Endothelial cell of umbilical vein (primary cell): ENCODE measurements at regions not wholly inside any gene's neighbourhood (a gene's known extent, or its start where the extent isn't known, plus 50 kb on each side); places are given as distances from the start of the nearest gene placed in this dataset.

Experiments
- BruUV-seq: library from RNA; stranded (reverse); fragments of 400-500 nt; replicated peaks from 2 replicates; lab custom pipeline; 2021; lab: Mats Ljungman, UMichigan
- CTCF ChIA-PET: fragments of 300-600, 350-600 bp; sonication (Branson Sonifier 250); formaldehyde crosslinking; loops from one replicate; lab custom pipeline; 2021; ENCODE audit warnings: antibody characterized with exemption, inconsistent platforms; lab: Charles Lee
- POLR2A ChIA-PET: fragments of 300-600, 350-600 bp; sonication (Branson Sonifier 250); formaldehyde crosslinking; loops from one replicate; lab custom pipeline; 2021; ENCODE audit warnings: antibody characterized with exemption, inconsistent platforms; lab: Charles Lee
- DNase-seq: peaks from one replicate; pipeline ENCODE4 v3.0.0-alpha.2; 2011; ENCODE audit warnings: low read depth, low spot score
- FAIRE-seq: peaks from 2 replicates; lab custom pipeline; 2011; peaks lifted over from hg19 to GRCh38; lab: Jason Lieb, UNC
- H2AFZ ChIP-seq: 2 replicates; pipeline ENCODE4 v1.6.0; 2012; ENCODE audit warnings: low read depth, low read length, control low read depth, inconsistent platforms
- H3K27ac ChIP-seq: 2 replicates; pipeline ENCODE4 v1.5.1; 2011; ENCODE audit warnings: low read depth, mild to moderate bottlenecking, control low read depth, low read length, moderate library complexity; ENCODE audit not compliant: insufficient read depth
- H3K27me3 ChIP-seq, 2 experiments: 2 replicates each; pipeline versions ENCODE4 v1.6.0 to v1.6.1; 2011; ENCODE audit warnings: low read length in 2 of 2, mixed read lengths in 1 of 2; ENCODE audit not compliant: control insufficient read depth in 2 of 2, insufficient read depth in 2 of 2
- H3K36me3 ChIP-seq, 2 experiments: 2 replicates in 1 of 2; 3 replicates in 1 of 2; pipeline ENCODE4 v1.5.1; 2011; ENCODE audit warnings: low read length in 2 of 2, mild to moderate bottlenecking in 1 of 2, moderate library complexity in 1 of 2; ENCODE audit not compliant: control insufficient read depth in 2 of 2, insufficient read depth in 2 of 2; ENCODE audit errors: extremely low read depth in 1 of 2
- H3K4me1 ChIP-seq: 3 replicates; pipeline ENCODE4 v1.5.1; 2011; ENCODE audit warnings: mild to moderate bottlenecking, low read length; ENCODE audit not compliant: control insufficient read depth, insufficient read depth; ENCODE audit errors: extremely low read depth
- H3K4me2 ChIP-seq: 2 replicates; pipeline ENCODE4 v1.6.1; 2011; ENCODE audit warnings: low read length, control low read depth, mixed read lengths; ENCODE audit not compliant: insufficient read depth
- H3K4me3 ChIP-seq, 3 experiments: fragments of 200-600 bp in 1 of 3; sonication (generic), shearing (Covaris generic) in 1 of 3; replicated peaks in 1 of 3; 2 replicates each; pipeline ENCODE4 v1.5.1; 2011 to 2016; ENCODE audit warnings: control low read depth in 3 of 3, low read length in 3 of 3, mild to moderate bottlenecking in 2 of 3, inconsistent platforms in 1 of 3, low read depth in 1 of 3, moderate library complexity in 1 of 3; ENCODE audit not compliant: insufficient read depth in 1 of 3
- H3K79me2 ChIP-seq: 2 replicates; pipeline ENCODE4 v1.6.0; 2012; ENCODE audit warnings: low read length, inconsistent platforms; ENCODE audit not compliant: control insufficient read depth, insufficient read depth
- H3K9ac ChIP-seq: replicated peaks from 2 replicates; pipeline ENCODE3; 2011; ENCODE audit warnings: low read length, control low read depth; ENCODE audit not compliant: insufficient read depth; ENCODE audit errors: extremely low read depth
- H3K9me1 ChIP-seq: replicated peaks from 3 replicates; pipeline ENCODE4 v1.6.0; 2011; ENCODE audit warnings: mild to moderate bottlenecking, low read length; ENCODE audit not compliant: control insufficient read depth, insufficient read depth; ENCODE audit errors: extremely low read depth
- H3K9me3 ChIP-seq: replicated peaks from 2 replicates; pipeline ENCODE4 v1.5.1; 2012; ENCODE audit warnings: low read length, inconsistent platforms; ENCODE audit not compliant: control insufficient read depth, insufficient read depth
- H4K20me1 ChIP-seq: replicated peaks from 2 replicates; pipeline ENCODE3; 2011; ENCODE audit warnings: mild to moderate bottlenecking, low read length; ENCODE audit not compliant: control insufficient read depth, insufficient read depth; ENCODE audit errors: extremely low read depth
- EZH2 ChIP-seq: IDR thresholded peaks from 2 replicates; pipeline ENCODE4 v1.6.1; 2012; ENCODE audit warnings: borderline replicate concordance, low read depth, mild to moderate bottlenecking, moderate library complexity, low read length, inconsistent platforms; ENCODE audit not compliant: severe bottlenecking
- FOS ChIP-seq: IDR thresholded peaks from 2 replicates; pipeline ENCODE4 v1.6.1; 2011; ENCODE audit warnings: mild to moderate bottlenecking, low read length, moderate library complexity, borderline replicate concordance; ENCODE audit not compliant: insufficient read depth
- GATA2 ChIP-seq: IDR thresholded peaks from 2 replicates; pipeline ENCODE4 v1.7.0; 2011; ENCODE audit warnings: low read depth, mild to moderate bottlenecking, moderate library complexity, mixed read lengths, low read length; ENCODE audit not compliant: insufficient read length, insufficient read depth
- JUN ChIP-seq: IDR thresholded peaks from 2 replicates; pipeline ENCODE4 v1.6.1; 2011; ENCODE audit warnings: borderline replicate concordance, low read depth; ENCODE audit not compliant: insufficient read length, insufficient read depth
- MYC ChIP-seq: IDR thresholded peaks from one replicate; pipeline ENCODE4 v1.6.1; 2011; ENCODE audit warnings: mild to moderate bottlenecking, low read depth, low read length
- POLR2A ChIP-seq: IDR thresholded peaks from 2 replicates; pipeline ENCODE4 v1.6.1; 2012; ENCODE audit warnings: low read depth, mild to moderate bottlenecking, control low read depth, low read length
- POLR2AphosphoS5 ChIP-seq: IDR thresholded peaks from 2 replicates; pipeline ENCODE4 v1.6.1; 2012; ENCODE audit warnings: low read depth, mild to moderate bottlenecking, control low read depth, low read length, moderate library complexity; ENCODE audit not compliant: insufficient read depth
- dilution Hi-C: fragments of 300-500 bp; cut with MboI; formaldehyde crosslinking; loops from one replicate; pipeline ENCODE4 v1.15.0; 2019; ENCODE audit warnings: low sequenced_read_pairs; ENCODE audit not compliant: extremely low pct_ligation_motif_present
- intact Hi-C: fragments of 100-400 bp; cut with micrococcal nuclease; formaldehyde crosslinking; loops from one replicate; pipeline ENCODE4 v1.10.0; 2022
- TF ChIP-seq, protein P1 (sequence below), 2 donors: IDR thresholded peaks; 1 replicate in 1 of 2; 2 replicates in 1 of 2; pipeline ENCODE4 v1.5.1; 2011; ENCODE audit warnings: low read length in 2 of 2, mild to moderate bottlenecking in 2 of 2, moderate library complexity in 2 of 2, control low read depth in 1 of 2, inconsistent platforms in 1 of 2, low read depth in 1 of 2; ENCODE audit not compliant: insufficient read depth in 1 of 2; ENCODE audit errors: extremely low read depth in 1 of 2
- TF ChIP-seq, protein P2 (sequence below): IDR thresholded peaks from 2 replicates; pipeline ENCODE4 v1.6.1; 2011; ENCODE audit not compliant: insufficient read depth, insufficient read length

DNA sequence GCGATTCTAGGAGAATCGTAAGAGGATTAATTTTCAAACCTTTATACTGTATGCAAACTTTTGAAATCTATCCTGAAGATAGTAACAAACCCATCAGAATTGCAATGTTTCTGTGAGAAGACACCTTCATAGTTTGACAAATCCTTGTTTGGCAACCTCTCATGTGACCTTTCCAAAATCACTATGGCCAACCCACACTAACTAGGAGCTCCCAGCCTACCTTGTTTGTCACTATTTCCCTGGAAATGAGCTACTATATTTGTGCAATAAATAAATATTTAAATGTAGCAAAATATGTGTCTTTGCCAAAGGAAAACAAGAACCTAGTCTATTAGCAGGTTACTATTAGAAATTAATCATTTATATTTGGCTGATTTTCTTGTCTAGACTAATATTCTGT lies 173.7 kb downstream of the PPP1R2C start:
- no peak for FAIRE-seq
- DNase-seq, result no peak
- Histone ChIP-seq H3K79me2 (no peaks in the 10 kb centered on the region), H3K9me3 (no peaks in the 10 kb centered on the region), H2AFZ (no peak overlapping the region), H4K20me1 (no peaks in the 10 kb centered on the region), H3K36me3 (no peaks in the 10 kb centered on the region), H3K4me3 (no peak overlapping the region), H3K9ac (no peak overlapping the region), H3K27ac (no peak overlapping the region), H3K4me2 (no peak overlapping the region), H3K27me3 (no peaks in the 10 kb centered on the region), H3K4me1 (no peaks in the 10 kb centered on the region), H3K9me1 (no peaks in the 10 kb centered on the region)
- intact Hi-C loops (no loop called here), dilution Hi-C loops (no loop called here)
- ChIA-PET POLR2A (no interaction called here), CTCF (no interaction called here)
- TF ChIP-seq EZH2 (no peak), MYC (no peak), GATA2 (no peak), JUN (no peak), FOS (no peak), POLR2AphosphoS5 (no peak), POLR2A (no peak)
- TF ChIP-seq, protein P1, sequence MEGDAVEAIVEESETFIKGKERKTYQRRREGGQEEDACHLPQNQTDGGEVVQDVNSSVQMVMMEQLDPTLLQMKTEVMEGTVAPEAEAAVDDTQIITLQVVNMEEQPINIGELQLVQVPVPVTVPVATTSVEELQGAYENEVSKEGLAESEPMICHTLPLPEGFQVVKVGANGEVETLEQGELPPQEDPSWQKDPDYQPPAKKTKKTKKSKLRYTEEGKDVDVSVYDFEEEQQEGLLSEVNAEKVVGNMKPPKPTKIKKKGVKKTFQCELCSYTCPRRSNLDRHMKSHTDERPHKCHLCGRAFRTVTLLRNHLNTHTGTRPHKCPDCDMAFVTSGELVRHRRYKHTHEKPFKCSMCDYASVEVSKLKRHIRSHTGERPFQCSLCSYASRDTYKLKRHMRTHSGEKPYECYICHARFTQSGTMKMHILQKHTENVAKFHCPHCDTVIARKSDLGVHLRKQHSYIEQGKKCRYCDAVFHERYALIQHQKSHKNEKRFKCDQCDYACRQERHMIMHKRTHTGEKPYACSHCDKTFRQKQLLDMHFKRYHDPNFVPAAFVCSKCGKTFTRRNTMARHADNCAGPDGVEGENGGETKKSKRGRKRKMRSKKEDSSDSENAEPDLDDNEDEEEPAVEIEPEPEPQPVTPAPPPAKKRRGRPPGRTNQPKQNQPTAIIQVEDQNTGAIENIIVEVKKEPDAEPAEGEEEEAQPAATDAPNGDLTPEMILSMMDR (IDR thresholded peaks at IDR 0.05; ENCODE audit: extremely low read depth in 1 of 2, insufficient read depth in 1 of 2, low read depth in 1 of 2, low read length in 2 of 2), result no peak
- TF ChIP-seq, protein P2, sequence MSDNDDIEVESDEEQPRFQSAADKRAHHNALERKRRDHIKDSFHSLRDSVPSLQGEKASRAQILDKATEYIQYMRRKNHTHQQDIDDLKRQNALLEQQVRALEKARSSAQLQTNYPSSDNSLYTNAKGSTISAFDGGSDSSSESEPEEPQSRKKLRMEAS, result no peak
- BruUV-seq, result no TSS peak
